Body of pancreas (tissue), 4 donors: ENCODE measurements at regions not wholly inside any gene's neighbourhood (a gene's known extent, or its start where the extent isn't known, plus 50 kb on each side); places are given as distances from the start of the nearest gene placed in this dataset.

Experiments
- ATAC-seq: fragments of 150-250 bp; one replicate; pipeline ENCODE4 v1.9.1; 2016
- DNase-seq, 4 donors: peaks; one replicate each; pipeline ENCODE4 v3.0.0-alpha.2; 2019
- H3K27ac ChIP-seq, 4 donors: fragments of 200-600 bp; sonication (generic); 1 replicate in 3 of 4; 2 replicates in 1 of 4; pipeline versions ENCODE4 v1.5.1 to v1.6.1; 2016 to 2019; ENCODE audit warnings: mild to moderate bottlenecking in 1 of 4, mixed read lengths in 1 of 4, moderate library complexity in 1 of 4
- H3K27me3 ChIP-seq, 2 donors: fragments of 200-600 bp; sonication (generic); one replicate each; pipeline ENCODE4 v1.6.0; 2016; ENCODE audit warnings: mild to moderate bottlenecking in 1 of 2
- H3K36me3 ChIP-seq, 2 donors: fragments of 200-600 bp; sonication (generic); replicated peaks in 1 of 2; 2 replicates each; pipeline ENCODE4 v1.5.1; 2016; ENCODE audit warnings: low read depth in 2 of 2; ENCODE audit not compliant: insufficient read depth in 1 of 2
- H3K4me1 ChIP-seq: fragments of 200-600 bp; sonication (generic); one replicate; pipeline ENCODE4 v1.6.0; 2016
- H3K4me3 ChIP-seq, 2 donors: fragments of 200-600 bp; sonication (generic); 1 replicate in 1 of 2; 2 replicates in 1 of 2; pipeline ENCODE4 v1.5.1; 2016 to 2019
- H3K9me3 ChIP-seq, 3 donors: fragments of 200-600 bp; sonication (generic); 1 replicate in 2 of 3; 2 replicates in 1 of 3; pipeline ENCODE4 v1.5.1; 2016
- CTCF ChIP-seq, 7 experiments: fragments of 450-650 bp in 4 of 7; fragments of 200-600 bp in 3 of 7; sonication (generic) in 3 of 7; IDR thresholded peaks; one replicate each; pipeline ENCODE4 v1.5.1; 2016 to 2019; ENCODE audit warnings: antibody characterized with exemption in 7 of 7
- POLR2A ChIP-seq, 3 donors: fragments of 450-650 bp; IDR thresholded peaks; one replicate each; pipeline ENCODE4 v1.6.1; 2016; ENCODE audit warnings: antibody characterized with exemption in 3 of 3, mild to moderate bottlenecking in 2 of 3
- WGBS, 2 donors: methylation state at CpG; one replicate each; pipeline ENCODE4 v1.1.5; 2017; 5-methylcytosine and 5-hydroxymethylcytosine counted together
- intact Hi-C: fragments of 100-400 bp; cut with DNase I; formaldehyde crosslinking; loops from one replicate; pipeline ENCODE4 v1.15.1; 2023

DNA sequence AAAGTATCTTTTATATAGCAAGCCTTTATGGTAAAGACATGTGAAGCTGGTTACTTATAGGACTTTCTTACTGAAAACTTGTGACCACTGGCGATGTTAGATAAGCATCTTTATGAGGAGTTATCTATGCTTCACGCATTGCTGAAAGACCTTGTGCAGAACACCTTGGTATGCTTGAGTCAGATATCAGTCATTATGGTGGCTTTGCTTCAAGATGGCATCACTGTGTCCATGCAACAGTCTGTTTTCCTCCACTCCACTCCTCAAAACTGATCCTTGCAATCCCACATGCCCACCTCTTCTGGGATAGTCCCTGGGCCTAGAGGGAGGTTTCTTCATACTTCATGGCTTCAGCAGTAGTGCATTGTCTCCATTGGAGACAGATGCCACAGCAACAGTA lies 656.3 kb downstream of the ZNF385D start:
- 75 to 89% methylated on average over 2 of the region's 2 CpGs for WGBS, 2 donors
- no peak for TF ChIP-seq CTCF (IDR thresholded peaks at IDR 0.05)
- no peak for TF ChIP-seq POLR2A (IDR thresholded peaks at IDR 0.05)
- H3K9me3 ChIP-seq = no peaks in the 10 kb centered on the region
- no peak overlapping the region for H3K27ac ChIP-seq
- DNase-seq (no peak), ATAC-seq (no peak)
- H3K36me3 ChIP-seq = no peaks in the 10 kb centered on the region
- H3K4me1 ChIP-seq = no peaks in the 10 kb centered on the region
- no peaks in the 10 kb centered on the region for H3K27me3 ChIP-seq
- H3K4me3 ChIP-seq = no peak overlapping the region
- intact Hi-C loops = no loop called here

GRCh38 chr3:21073561-21073960 lies 677.4 kb downstream of the ZNF385D start:
- no peak for TF ChIP-seq POLR2A (IDR thresholded peaks at IDR 0.05)
- TF ChIP-seq CTCF (IDR thresholded peaks at IDR 0.05) = no peak
- H3K4me1 ChIP-seq = no peaks in the 10 kb centered on the region
- H3K9me3 ChIP-seq = no peaks in the 10 kb centered on the region
- DNase-seq (no peak), ATAC-seq (no peak)
- no peaks in the 10 kb centered on the region for H3K27me3 ChIP-seq
- intact Hi-C loops = no loop called here
- 33 to 48% methylated on average over 1 of the region's 1 CpG for WGBS, 2 donors
- no peak overlapping the region for H3K4me3 ChIP-seq
- H3K27ac ChIP-seq = no peak overlapping the region
- no peaks in the 10 kb centered on the region for H3K36me3 ChIP-seq

GRCh38 chr3:21067031-21067813 lies 683.8 kb downstream of the ZNF385D start:
- ATAC-seq (no peak), DNase-seq (no peak)
- Histone ChIP-seq H3K4me3 (no peak overlapping the region), H3K9me3 (no peaks in the 10 kb centered on the region), H3K4me1 (no peaks in the 10 kb centered on the region), H3K27ac (no peak overlapping the region), H3K27me3 (no peaks in the 10 kb centered on the region), H3K36me3 (no peaks in the 10 kb centered on the region)
- WGBS, 2 donors = 49 to 50% methylated on average over 3 of the region's 3 CpGs
- TF ChIP-seq POLR2A (IDR thresholded peaks at IDR 0.05) = no peak
- no peak for TF ChIP-seq CTCF (IDR thresholded peaks at IDR 0.05)
- intact Hi-C loops = no loop called here

GRCh38 chr3:21062831-21063294 lies 688.1 kb downstream of the ZNF385D start:
- H3K4me3 ChIP-seq = no peak overlapping the region
- no peak for TF ChIP-seq CTCF (IDR thresholded peaks at IDR 0.05)
- TF ChIP-seq POLR2A (IDR thresholded peaks at IDR 0.05) = no peak
- ATAC-seq (no peak), DNase-seq (no peak)
- H3K27me3 ChIP-seq = no peaks in the 10 kb centered on the region
- H3K27ac ChIP-seq = no peak overlapping the region
- no peaks in the 10 kb centered on the region for H3K4me1 ChIP-seq
- intact Hi-C loops = no loop called here
- H3K36me3 ChIP-seq = no peaks in the 10 kb centered on the region
- 29 to 30% methylated on average over 4 of the region's 4 CpGs for WGBS, 2 donors
- H3K9me3 ChIP-seq = no peaks in the 10 kb centered on the region

GRCh38 chr3:21059404-21059803 lies 691.6 kb downstream of the ZNF385D start:
- no peak for ATAC-seq
- H3K36me3 ChIP-seq = no peaks in the 10 kb centered on the region
- intact Hi-C loops = no loop called here
- TF ChIP-seq CTCF (IDR thresholded peaks at IDR 0.05) = no peak
- TF ChIP-seq POLR2A (IDR thresholded peaks at IDR 0.05) = no peak
- H3K9me3 ChIP-seq = no peaks in the 10 kb centered on the region
- WGBS, 2 donors = 46 to 55% methylated on average over 3 of the region's 3 CpGs
- no peak for DNase-seq
- H3K4me3 ChIP-seq = no peak overlapping the region
- H3K27me3 ChIP-seq = no peaks in the 10 kb centered on the region
- no peaks in the 10 kb centered on the region for H3K4me1 ChIP-seq
- H3K27ac ChIP-seq = no peak overlapping the region
